ENCODE measurements at regions not wholly inside any gene's neighbourhood (a gene's known extent, or its start where the extent isn't known, plus 50 kb on each side); places are given as distances from the start of the nearest gene placed in this dataset.

DNA sequence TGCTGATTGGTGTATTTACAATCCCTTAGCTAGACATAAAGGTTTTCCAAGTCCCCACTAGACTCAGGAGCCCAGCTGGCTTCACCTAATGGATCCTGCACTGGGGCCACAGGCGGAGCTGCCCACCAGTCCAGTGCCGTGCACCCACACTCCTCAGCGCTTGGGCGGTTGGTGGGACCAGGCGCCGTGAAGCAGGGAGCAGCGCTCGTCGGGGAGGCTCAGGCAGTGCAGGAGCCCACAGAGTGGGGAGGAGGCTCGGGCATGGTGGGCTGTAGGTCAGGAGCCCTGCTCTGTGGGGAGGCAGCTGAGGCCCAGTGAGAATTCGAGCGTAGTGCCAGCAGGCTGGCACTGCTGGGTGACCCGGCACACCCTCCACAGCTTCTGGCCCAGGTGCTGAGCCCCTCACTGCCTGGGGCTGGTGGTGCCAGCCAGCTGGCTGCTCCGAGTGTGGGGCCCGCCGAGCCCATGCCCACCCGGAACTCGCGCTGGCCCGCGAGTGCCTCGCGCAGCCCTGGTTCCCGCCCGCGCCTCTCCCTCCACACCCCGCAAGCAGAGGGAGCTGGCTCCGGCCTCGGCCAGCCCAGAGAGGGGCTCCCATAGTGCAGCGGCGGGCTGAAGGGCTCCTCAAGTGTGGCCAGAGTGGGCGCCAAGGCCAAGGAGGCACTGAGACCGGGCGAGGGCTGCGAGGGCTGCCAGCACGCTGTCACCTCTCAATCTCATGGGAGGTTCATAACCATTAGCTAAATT is 475.6 kb upstream of the DCC start:
- TF ChIP-seq, protein P1, sequence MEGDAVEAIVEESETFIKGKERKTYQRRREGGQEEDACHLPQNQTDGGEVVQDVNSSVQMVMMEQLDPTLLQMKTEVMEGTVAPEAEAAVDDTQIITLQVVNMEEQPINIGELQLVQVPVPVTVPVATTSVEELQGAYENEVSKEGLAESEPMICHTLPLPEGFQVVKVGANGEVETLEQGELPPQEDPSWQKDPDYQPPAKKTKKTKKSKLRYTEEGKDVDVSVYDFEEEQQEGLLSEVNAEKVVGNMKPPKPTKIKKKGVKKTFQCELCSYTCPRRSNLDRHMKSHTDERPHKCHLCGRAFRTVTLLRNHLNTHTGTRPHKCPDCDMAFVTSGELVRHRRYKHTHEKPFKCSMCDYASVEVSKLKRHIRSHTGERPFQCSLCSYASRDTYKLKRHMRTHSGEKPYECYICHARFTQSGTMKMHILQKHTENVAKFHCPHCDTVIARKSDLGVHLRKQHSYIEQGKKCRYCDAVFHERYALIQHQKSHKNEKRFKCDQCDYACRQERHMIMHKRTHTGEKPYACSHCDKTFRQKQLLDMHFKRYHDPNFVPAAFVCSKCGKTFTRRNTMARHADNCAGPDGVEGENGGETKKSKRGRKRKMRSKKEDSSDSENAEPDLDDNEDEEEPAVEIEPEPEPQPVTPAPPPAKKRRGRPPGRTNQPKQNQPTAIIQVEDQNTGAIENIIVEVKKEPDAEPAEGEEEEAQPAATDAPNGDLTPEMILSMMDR (IDR thresholded peaks at IDR 0.05; ENCODE audit: low read length) = no peak
- no peak for TF ChIP-seq EZH2 (optimal IDR thresholded peaks at IDR 0.05; ENCODE audit: low read depth, low read length)
